GM12874 (cell line): ENCODE measurements at regions not wholly inside any gene's neighbourhood (a gene's known extent, or its start where the extent isn't known, plus 50 kb on each side); places are given as distances from the start of the nearest gene placed in this dataset.
A peak's percentile ranks its signal among the peaks of the same experiment; 100 is the strongest.

Experiments
- TF ChIP-seq, protein P1 (sequence below): IDR thresholded peaks from 2 replicates; pipeline ENCODE4 v1.5.1; 2011; ENCODE audit warnings: low read depth, mild to moderate bottlenecking, control low read depth, low read length, moderate library complexity; ENCODE audit not compliant: insufficient read depth

DNA sequence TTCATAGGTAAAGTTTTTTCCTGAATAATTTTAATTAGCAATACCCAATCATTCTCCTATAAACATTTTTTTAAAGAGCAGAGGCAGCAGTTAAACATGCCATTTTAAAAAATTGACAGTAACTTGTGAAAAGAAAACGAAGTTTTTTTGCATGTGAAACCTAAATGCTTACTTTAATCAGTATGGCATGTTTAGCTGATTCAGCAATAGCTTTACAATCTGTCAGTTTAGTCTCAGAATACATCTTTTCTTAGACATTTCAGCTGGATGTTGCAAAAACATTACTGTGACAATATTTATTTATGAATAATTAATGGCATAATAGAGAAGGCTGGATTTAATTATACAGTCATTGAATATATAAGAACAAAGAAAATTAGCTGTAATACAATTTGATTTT lies 1132.4 kb upstream of the ADGRL2 start:
- TF ChIP-seq, protein P1, sequence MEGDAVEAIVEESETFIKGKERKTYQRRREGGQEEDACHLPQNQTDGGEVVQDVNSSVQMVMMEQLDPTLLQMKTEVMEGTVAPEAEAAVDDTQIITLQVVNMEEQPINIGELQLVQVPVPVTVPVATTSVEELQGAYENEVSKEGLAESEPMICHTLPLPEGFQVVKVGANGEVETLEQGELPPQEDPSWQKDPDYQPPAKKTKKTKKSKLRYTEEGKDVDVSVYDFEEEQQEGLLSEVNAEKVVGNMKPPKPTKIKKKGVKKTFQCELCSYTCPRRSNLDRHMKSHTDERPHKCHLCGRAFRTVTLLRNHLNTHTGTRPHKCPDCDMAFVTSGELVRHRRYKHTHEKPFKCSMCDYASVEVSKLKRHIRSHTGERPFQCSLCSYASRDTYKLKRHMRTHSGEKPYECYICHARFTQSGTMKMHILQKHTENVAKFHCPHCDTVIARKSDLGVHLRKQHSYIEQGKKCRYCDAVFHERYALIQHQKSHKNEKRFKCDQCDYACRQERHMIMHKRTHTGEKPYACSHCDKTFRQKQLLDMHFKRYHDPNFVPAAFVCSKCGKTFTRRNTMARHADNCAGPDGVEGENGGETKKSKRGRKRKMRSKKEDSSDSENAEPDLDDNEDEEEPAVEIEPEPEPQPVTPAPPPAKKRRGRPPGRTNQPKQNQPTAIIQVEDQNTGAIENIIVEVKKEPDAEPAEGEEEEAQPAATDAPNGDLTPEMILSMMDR, result no peak

DNA sequence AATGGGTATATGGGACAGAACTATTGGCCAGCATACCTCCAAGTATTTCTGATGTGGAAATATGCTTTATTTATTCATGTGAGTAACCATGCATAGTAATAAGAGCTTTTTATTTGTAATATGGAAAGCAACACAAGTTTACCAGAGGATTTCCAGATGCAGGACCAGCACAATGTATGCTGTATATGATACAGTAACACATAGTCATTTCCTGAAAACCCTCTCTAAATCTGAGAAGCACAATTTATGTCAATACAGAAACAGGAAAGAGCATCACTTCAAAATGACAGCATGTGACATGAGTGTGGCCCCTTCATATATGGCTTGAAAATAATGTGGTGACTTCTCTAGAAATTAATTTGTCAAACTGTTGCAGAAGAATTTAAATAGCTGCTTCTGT lies 1134.7 kb upstream of the ADGRL2 start:
- TF ChIP-seq, protein P1, result no peak

DNA sequence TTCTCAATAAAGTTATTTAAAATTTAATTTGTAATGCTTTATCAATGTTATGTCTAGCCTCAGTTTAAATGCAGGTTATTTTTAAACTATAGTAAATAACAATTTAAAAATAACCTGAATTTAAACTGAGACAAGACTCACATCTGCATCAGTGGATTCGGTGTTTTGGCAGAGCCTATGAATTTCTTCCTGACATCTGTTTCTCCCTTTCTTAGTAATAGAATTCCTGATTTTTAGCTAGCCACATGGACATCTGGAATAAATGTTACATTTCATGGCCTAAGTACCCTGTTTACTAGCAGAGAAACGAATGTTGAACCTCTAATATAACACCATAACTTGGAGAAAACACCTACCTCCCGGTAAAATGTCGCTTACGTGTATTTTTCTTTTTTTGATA lies 1141.6 kb upstream of the ADGRL2 start:
- TF ChIP-seq, protein P1, result no peak

DNA sequence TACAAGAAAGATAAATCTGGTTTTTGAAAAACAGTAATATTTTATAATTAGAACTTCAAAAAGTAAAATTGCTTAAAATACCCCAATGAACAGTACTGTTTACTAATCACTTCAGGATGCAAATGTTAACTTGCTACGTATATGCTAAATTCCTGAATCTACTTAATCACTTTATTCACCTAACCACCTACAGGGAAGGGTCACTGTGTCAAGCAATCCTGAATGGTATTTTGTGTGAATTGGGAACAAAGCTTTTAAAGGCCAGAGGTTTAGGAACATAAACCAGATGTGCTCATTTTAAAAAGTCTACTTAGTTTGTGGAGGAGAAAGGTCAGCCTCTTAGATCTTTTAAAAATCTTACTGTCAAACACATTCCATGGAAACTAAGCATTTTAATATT lies 1143.0 kb upstream of the ADGRL2 start:
- TF ChIP-seq, protein P1, result no peak

DNA sequence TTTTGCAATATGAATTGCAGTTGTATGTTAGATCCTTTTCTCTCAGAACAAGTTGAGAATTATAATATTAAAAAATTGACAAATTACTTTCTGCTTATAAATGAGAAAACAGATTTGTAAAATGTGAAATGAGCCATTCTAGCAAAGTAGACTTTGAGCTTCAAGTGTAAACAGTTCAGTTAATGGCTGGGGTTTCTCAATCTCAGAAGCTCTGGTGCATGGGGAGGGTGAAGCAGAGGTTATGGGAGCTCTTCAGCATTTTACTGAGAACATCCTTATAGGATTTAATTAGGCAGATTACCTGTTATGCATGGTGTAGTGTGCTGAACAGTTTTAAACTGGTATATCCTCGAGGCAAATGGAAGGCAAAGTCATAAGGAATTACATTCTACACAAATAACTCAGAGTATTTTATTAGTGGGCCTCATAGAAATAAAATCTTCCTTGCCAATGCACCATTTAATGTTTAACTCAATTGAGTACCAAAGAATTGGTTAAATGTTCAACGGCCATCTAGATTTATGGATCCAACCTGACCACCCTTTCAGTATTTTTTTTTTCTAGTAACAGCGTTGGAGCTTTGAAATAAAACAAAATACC lies 1143.6 kb upstream of the ADGRL2 start:
- TF ChIP-seq, protein P1, result no peak

DNA sequence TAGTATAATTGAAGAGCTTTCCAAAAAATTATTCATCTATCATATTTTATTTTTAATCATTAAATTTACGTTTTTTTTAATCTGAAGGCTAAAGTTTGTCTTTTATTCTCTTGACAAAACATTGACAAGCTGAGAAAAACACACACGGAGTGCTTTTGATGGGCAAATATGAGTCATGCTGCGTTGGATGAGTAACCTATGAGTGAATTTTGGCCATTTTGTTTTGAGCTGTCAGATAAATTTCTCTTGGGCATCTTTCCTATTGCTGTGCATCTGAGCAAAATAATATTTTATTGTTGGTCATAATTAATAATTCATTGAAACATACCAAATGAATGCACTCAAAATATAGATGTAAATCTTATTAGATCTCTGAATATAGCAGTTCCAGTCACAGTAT lies 1144.1 kb upstream of the ADGRL2 start:
- TF ChIP-seq, protein P1, result no peak

DNA sequence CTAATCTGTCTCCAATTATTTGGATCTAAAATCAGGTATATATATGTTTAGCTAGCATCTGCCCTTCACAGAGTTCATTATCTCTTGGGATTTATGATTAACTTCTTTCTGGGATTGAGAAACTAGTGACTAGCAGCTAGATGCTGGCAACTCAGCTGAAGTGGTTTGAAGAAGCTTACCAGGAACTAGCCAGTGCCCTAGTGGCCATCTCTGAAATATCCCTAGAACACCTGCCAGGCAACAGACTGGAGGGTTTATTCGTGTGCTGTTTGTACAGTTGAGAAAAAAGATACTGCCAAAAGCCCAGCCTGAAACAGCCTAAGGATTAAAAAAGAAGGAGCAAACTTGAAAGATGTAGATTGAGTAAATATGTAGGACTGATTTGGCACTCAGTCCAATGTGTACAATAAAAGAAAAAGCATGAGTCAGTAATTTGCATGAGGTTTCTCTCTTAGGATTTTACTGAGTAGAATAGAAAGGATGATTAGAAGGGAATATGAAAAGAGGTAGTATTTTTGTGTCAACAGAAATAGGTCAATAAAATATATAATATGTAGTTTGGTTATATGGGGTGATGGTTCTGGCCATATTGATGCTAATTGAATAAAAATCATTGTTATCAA lies 1144.6 kb upstream of the ADGRL2 start:
- TF ChIP-seq, protein P1, result peak; percentile 56; the same call in 1 of the 2 replicates
